ENCODE measurements at regions not wholly inside any gene's neighbourhood (a gene's known extent, or its start where the extent isn't known, plus 50 kb on each side); places are given as distances from the start of the nearest gene placed in this dataset.
A peak's percentile ranks its signal among the peaks of the same experiment; 100 is the strongest.

DNA sequence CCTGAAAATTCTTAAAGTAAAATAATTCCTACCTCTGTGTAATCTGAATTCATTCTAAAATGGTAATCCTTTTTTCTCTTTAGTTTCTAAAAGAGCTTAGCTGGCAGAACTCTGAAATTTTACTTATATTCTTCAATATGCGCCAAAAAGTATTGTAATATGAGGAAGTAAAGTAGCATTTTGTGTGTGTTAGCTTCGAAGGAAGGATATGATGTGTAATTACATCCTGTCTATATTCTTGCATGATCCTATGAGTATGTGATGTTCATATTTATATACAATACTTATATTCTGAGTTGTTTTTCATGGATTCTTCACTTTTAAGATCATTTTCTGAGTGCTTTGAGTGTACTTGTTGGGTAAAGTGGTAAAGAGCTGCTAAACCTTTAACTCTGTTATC is 402.9 kb upstream of the PKDCC start:
- H3K27me3 ChIP-seq = no peaks in the 10 kb centered on the region
- H4K20me1 ChIP-seq = no peaks in the 10 kb centered on the region
- peak overlapping the region in 4 of 11 experiments; percentile 5 to 30 (median 22); a peak in 6 of 22 replicates for H3K4me2 ChIP-seq
- TF ChIP-seq Cebpa-rat (IDR thresholded peaks at IDR 0.05) = no peak
- peaks cover 0 to 7% (median 0%) of the 10 kb centered on the region in 11 experiments; a peak in 4 of 22 replicates for H3K9me3 ChIP-seq (replicated peaks in 1 of 11)
- no peak overlapping the region for H3K4me3 ChIP-seq
- no peak overlapping the region for H3K27ac ChIP-seq
- no peaks in the 10 kb centered on the region for H3K36me3 ChIP-seq
- no peak overlapping the region for H3K9ac ChIP-seq
- peaks cover 0 to 12% (median 0%) of the 10 kb centered on the region in 10 experiments; a peak in 5 of 20 replicates for H3K4me1 ChIP-seq

DNA sequence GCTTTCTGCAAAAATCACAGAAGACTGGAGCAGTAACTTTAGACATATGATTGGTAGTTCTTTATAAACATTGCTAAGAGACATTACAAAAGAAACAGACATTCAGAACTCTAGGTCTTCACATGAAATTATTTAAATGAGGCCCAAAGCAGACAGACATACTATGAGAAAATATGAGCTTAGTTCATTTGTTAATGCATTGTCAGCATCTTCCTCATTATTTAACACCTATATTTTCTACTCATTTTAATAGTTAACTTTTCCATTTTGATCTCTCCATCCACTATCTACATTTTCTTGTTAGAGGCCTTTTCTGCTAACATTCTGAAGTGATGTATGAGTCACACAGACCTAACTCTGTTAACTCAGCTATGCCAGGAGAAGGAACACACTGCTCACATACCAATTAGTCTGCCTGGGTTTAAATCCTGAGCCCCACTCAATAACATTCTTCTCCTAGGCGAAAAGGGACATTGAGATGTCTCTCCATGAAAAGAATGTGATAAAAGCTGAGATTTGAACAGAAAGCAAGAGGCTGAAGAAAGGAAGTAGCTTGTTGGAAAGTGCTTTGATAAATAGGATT is 400.3 kb upstream of the PKDCC start:
- Histone ChIP-seq H4K20me1 (no peaks in the 10 kb centered on the region), H3K4me2 (no peak overlapping the region), H3K9me3 (replicated peaks in 1 of 11) (no peaks in the 10 kb centered on the region), H3K36me3 (no peaks in the 10 kb centered on the region), H3K27me3 (no peaks in the 10 kb centered on the region), H3K27ac (no peak overlapping the region), H3K9ac (no peak overlapping the region), H3K4me3 (no peak overlapping the region), H3K4me1 (peaks cover 0 to 12% (median 0%) of the 10 kb centered on the region in 10 experiments; a peak in 5 of 20 replicates)
- TF ChIP-seq Cebpa-rat (IDR thresholded peaks at IDR 0.05) = no peak

GRCh38 chr2:41657226-41657625 is 390.6 kb upstream of the PKDCC start:
- Histone ChIP-seq H3K36me3 (no peaks in the 10 kb centered on the region), H4K20me1 (no peaks in the 10 kb centered on the region), H3K9me3 (replicated peaks in 1 of 11) (no peaks in the 10 kb centered on the region), H3K4me1 (no peaks in the 10 kb centered on the region), H3K27ac (no peak overlapping the region), H3K4me3 (no peak overlapping the region), H3K9ac (no peak overlapping the region), H3K4me2 (no peak overlapping the region), H3K27me3 (no peaks in the 10 kb centered on the region)
- no peak for TF ChIP-seq Cebpa-rat (IDR thresholded peaks at IDR 0.05)

- H4K20me1 ChIP-seq = no peaks in the 10 kb centered on the region
- no peak for TF ChIP-seq Cebpa-rat (IDR thresholded peaks at IDR 0.05)
- H3K9me3 ChIP-seq (replicated peaks in 1 of 11) = no peaks in the 10 kb centered on the region
- H3K4me2 ChIP-seq = no peak overlapping the region
- no peaks in the 10 kb centered on the region for H3K27me3 ChIP-seq
- no peak overlapping the region for H3K27ac ChIP-seq
- H3K4me3 ChIP-seq = no peak overlapping the region
- H3K36me3 ChIP-seq = no peaks in the 10 kb centered on the region
- no peak overlapping the region for H3K9ac ChIP-seq
- no peaks in the 10 kb centered on the region for H3K4me1 ChIP-seq
Measured at GRCh38 chr2:41659758-41660157, 388.1 kb upstream of the PKDCC start.

DNA sequence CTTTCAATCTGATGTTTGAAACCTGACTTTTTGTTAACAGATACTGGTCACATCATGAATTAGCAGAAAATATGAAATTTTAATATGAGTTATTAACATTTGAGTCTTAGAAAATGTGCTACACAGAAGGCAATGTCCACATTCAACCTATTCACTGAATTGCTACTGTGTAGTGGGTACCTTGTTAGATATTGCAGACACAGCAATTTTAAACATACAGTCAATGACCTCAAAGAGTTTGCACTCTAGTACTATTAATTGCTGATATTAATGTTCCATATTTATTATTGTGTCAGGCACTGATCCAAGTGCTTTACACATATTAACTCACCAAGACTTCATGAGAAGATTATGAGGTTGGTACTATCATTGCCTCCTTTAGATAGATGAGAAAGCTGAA is 385.4 kb upstream of the PKDCC start:
- H3K4me2 ChIP-seq = no peak overlapping the region
- H4K20me1 ChIP-seq = no peaks in the 10 kb centered on the region
- no peaks in the 10 kb centered on the region for H3K4me1 ChIP-seq
- no peaks in the 10 kb centered on the region for H3K27me3 ChIP-seq
- no peak overlapping the region for H3K4me3 ChIP-seq
- TF ChIP-seq Cebpa-rat (IDR thresholded peaks at IDR 0.05) = no peak
- H3K27ac ChIP-seq = no peak overlapping the region
- no peaks in the 10 kb centered on the region for H3K9me3 ChIP-seq (replicated peaks in 1 of 11)
- no peak overlapping the region for H3K9ac ChIP-seq
- H3K36me3 ChIP-seq = no peaks in the 10 kb centered on the region

DNA sequence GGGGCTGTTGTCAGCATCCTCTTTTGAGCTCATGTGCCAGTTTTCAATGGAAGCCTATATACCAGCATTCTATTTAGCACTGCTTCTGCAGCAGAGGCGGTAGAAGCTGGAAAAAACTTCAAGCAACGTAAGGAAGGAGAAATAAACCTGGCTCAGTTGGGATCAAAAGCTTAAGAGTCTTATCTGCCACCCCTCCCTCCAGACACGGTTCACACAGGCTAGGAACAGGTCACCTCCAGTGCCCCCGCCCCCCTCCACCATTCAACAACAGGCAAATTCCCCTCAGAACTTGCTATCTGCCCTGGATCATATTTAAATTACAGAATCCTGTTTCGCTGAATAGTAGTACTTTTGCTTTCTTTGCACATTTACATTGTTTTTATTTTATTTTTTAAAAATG is 384.8 kb upstream of the PKDCC start:
- no peaks in the 10 kb centered on the region for H3K36me3 ChIP-seq
- H3K9me3 ChIP-seq (replicated peaks in 1 of 11) = no peaks in the 10 kb centered on the region
- H3K9ac ChIP-seq = no peak overlapping the region
- H4K20me1 ChIP-seq = no peaks in the 10 kb centered on the region
- H3K27ac ChIP-seq = no peak overlapping the region
- H3K27me3 ChIP-seq = no peaks in the 10 kb centered on the region
- no peak overlapping the region for H3K4me2 ChIP-seq
- H3K4me3 ChIP-seq = no peak overlapping the region
- H3K4me1 ChIP-seq = no peaks in the 10 kb centered on the region
- no peak for TF ChIP-seq Cebpa-rat (IDR thresholded peaks at IDR 0.05)

GRCh38 chr2:41668529-41668928 is 379.3 kb upstream of the PKDCC start:
- H3K27ac ChIP-seq = no peak overlapping the region
- H3K9ac ChIP-seq = no peak overlapping the region
- H3K36me3 ChIP-seq = no peaks in the 10 kb centered on the region
- H3K4me1 ChIP-seq = peaks cover 0 to 20% (median 0%) of the 10 kb centered on the region in 10 experiments; a peak in 7 of 20 replicates
- H3K4me2 ChIP-seq = no peak overlapping the region
- H3K4me3 ChIP-seq = no peak overlapping the region
- no peaks in the 10 kb centered on the region for H4K20me1 ChIP-seq
- no peaks in the 10 kb centered on the region for H3K27me3 ChIP-seq
- H3K9me3 ChIP-seq (replicated peaks in 1 of 11) = no peaks in the 10 kb centered on the region
- no peak for TF ChIP-seq Cebpa-rat (IDR thresholded peaks at IDR 0.05)

- no peak overlapping the region for H3K9ac ChIP-seq
- no peak overlapping the region for H3K27ac ChIP-seq
- TF ChIP-seq Cebpa-rat (IDR thresholded peaks at IDR 0.05) = no peak
- no peak overlapping the region for H3K4me2 ChIP-seq
- no peak overlapping the region for H3K4me3 ChIP-seq
- H3K9me3 ChIP-seq (replicated peaks in 1 of 11) = no peaks in the 10 kb centered on the region
- no peaks in the 10 kb centered on the region for H3K4me1 ChIP-seq
- no peaks in the 10 kb centered on the region for H3K36me3 ChIP-seq
- H3K27me3 ChIP-seq = no peaks in the 10 kb centered on the region
- H4K20me1 ChIP-seq = no peaks in the 10 kb centered on the region
Measured at GRCh38 chr2:41678639-41679038, 369.2 kb upstream of the PKDCC start.

- no peaks in the 10 kb centered on the region; a peak in 1 of 22 replicates for H3K9me3 ChIP-seq (replicated peaks in 1 of 11)
- H3K4me2 ChIP-seq = no peak overlapping the region
- no peak for TF ChIP-seq Cebpa-rat (IDR thresholded peaks at IDR 0.05)
Measured at GRCh38 chr2:41686156-41686555, 361.7 kb upstream of the PKDCC start.

DNA sequence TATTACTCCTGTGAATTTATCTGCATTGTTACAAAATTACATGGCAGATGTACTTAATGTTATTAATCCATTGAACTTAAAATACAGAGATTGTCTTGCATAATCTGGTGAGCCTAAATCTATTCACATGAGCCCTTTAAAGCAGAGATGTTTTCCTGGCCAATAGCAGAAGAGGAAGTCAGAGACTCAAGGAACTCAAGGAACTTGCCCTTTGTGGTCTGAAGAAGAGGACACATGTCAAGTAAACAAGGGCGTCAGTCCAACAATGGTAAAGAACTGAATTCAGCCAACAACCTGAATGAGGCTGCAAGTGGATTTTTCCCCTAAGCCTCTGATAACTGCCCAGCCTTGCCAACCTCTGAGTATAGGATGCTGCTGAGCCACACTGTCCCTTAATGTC is 356.3 kb upstream of the PKDCC start:
- Histone ChIP-seq H3K4me2 (peak overlapping the region in 3 of 11 experiments; percentile 7 to 43 (median 38); a peak in 5 of 22 replicates), H3K4me1 (peaks cover 0 to 11% (median 0%) of the 10 kb centered on the region in 10 experiments; a peak in 6 of 20 replicates), H3K4me3 (no peak overlapping the region), H3K27me3 (no peaks in the 10 kb centered on the region), H3K27ac (no peak overlapping the region), H3K9ac (no peak overlapping the region), H3K9me3 (replicated peaks in 1 of 11) (no peaks in the 10 kb centered on the region), H4K20me1 (no peaks in the 10 kb centered on the region), H3K36me3 (no peaks in the 10 kb centered on the region)
- TF ChIP-seq Cebpa-rat (IDR thresholded peaks at IDR 0.05) = no peak

More at GRCh38 chr2:41686156-41686555, 361.7 kb upstream of the PKDCC start:
- Histone ChIP-seq H3K27me3 (no peaks in the 10 kb centered on the region), H3K4me1 (no peaks in the 10 kb centered on the region), H3K4me3 (no peak overlapping the region), H3K36me3 (no peaks in the 10 kb centered on the region), H3K9ac (no peak overlapping the region), H4K20me1 (no peaks in the 10 kb centered on the region), H3K27ac (no peak overlapping the region)
